NB4 (cell line): ENCODE measurements at regions not wholly inside any gene's neighbourhood (a gene's known extent, or its start where the extent isn't known, plus 50 kb on each side); places are given as distances from the start of the nearest gene placed in this dataset.
"Not testable (repeated sequence)": the region's sequence is repeated elsewhere in the genome, so short reads cannot be mapped to it uniquely, and the experiment has no call there.

Experiments
- DNase-seq: peaks from one replicate; pipeline ENCODE4 v3.0.0; 2010; ENCODE audit warnings: low read depth
- H3K4me3 ChIP-seq: one replicate; pipeline ENCODE4 v1.5.1; 2011; ENCODE audit warnings: mild to moderate bottlenecking, low read depth, low read length, moderate library complexity
- CTCF ChIP-seq: IDR thresholded peaks from one replicate; pipeline ENCODE4 v1.5.1; 2012; ENCODE audit warnings: low read depth, low read length
- MAX ChIP-seq: IDR thresholded peaks from 2 replicates; pipeline ENCODE4 v1.6.1; 2011; ENCODE audit warnings: low read depth, low read length
- MYC ChIP-seq: IDR thresholded peaks from 2 replicates; pipeline ENCODE4 v1.6.1; 2011; ENCODE audit warnings: low read depth, low read length
- POLR2A ChIP-seq: IDR thresholded peaks from 2 replicates; pipeline ENCODE4 v1.6.1; 2011; ENCODE audit warnings: mild to moderate bottlenecking; ENCODE audit not compliant: insufficient read length; ENCODE audit errors: extremely low read depth

- no peak overlapping the region for H3K4me3 ChIP-seq
- TF ChIP-seq MAX (no peak), POLR2A (no peak), MYC (no peak), CTCF (no peak)
- DNase-seq: no peak
These were observed 175.6 kb upstream of the GALNT15 start for GRCh38 chr3:15998911-15999310.

- TF ChIP-seq CTCF: no peak
- TF ChIP-seq MAX: no peak
- no peak for TF ChIP-seq MYC
- no peak overlapping the region for H3K4me3 ChIP-seq
- no peak for DNase-seq
These were observed 169.7 kb upstream of the GALNT15 start for GRCh38 chr3:16004812-16005211.

GRCh38 chr3:16011376-16011775 lies 163.1 kb upstream of the GALNT15 start:
- no peak overlapping the region for H3K4me3 ChIP-seq
- no peak for DNase-seq

GRCh38 chr3:16012086-16012485 lies 162.4 kb upstream of the GALNT15 start:
- no peak for TF ChIP-seq CTCF
- no peak for TF ChIP-seq POLR2A
- TF ChIP-seq MYC: no peak
- TF ChIP-seq MAX: no peak
- H3K4me3 ChIP-seq: no peak overlapping the region
- no peak for DNase-seq

More at GRCh38 chr3:16011376-16011775, 163.1 kb upstream of the GALNT15 start:
- no peak for TF ChIP-seq MAX
- TF ChIP-seq CTCF: no peak
- no peak for TF ChIP-seq POLR2A
- TF ChIP-seq MYC: no peak

GRCh38 chr3:16013568-16013967 lies 160.9 kb upstream of the GALNT15 start:
- DNase-seq: no peak
- H3K4me3 ChIP-seq: no peak overlapping the region
- TF ChIP-seq POLR2A (no peak), CTCF (no peak), MYC (no peak), MAX (no peak)

GRCh38 chr3:16021801-16022200 lies 152.7 kb upstream of the GALNT15 start:
- not testable (repeated sequence) for DNase-seq, H3K4me3 ChIP-seq

GRCh38 chr3:16023881-16024280 lies 150.6 kb upstream of the GALNT15 start:
- not testable (repeated sequence) for H3K4me3 ChIP-seq, DNase-seq
